PC-9 (cell line): ENCODE measurements at regions not wholly inside any gene's neighbourhood (a gene's known extent, or its start where the extent isn't known, plus 50 kb on each side); places are given as distances from the start of the nearest gene placed in this dataset.

Source experiments
- BruUV-seq: library from RNA; stranded (reverse); fragments of 400-500 nt; replicated peaks from 2 replicates; lab custom pipeline; 2021; lab: Mats Ljungman, UMichigan
- CTCF ChIA-PET: fragments of 300-600 bp; sonication (Branson Sonifier 250); formaldehyde crosslinking; loops from one replicate; lab custom pipeline; 2022; ENCODE audit warnings: antibody characterized with exemption; lab: Charles Lee
- POLR2A ChIA-PET: fragments of 300-600 bp; sonication (Branson Sonifier 250); formaldehyde crosslinking; loops from one replicate; lab custom pipeline; 2022; ENCODE audit warnings: antibody characterized with exemption; ENCODE audit not compliant: unreplicated experiment; lab: Charles Lee
- DNase-seq, 2 experiments: peaks; one replicate each; pipeline versions ENCODE4 v3.0.0 to v3.0.0-alpha.2; 2015 to 2022; ENCODE audit warnings: mixed read lengths in 1 of 2
- H2AFZ ChIP-seq: fragments of 200-600 bp; sonication (generic); 2 replicates; pipeline ENCODE4 v1.8.1; 2017; ENCODE audit warnings: antibody characterized with exemption
- H3F3A ChIP-seq: fragments of 200-600 bp; sonication (generic); 2 replicates; pipeline ENCODE4 v1.8.1; 2017; ENCODE audit warnings: antibody characterized with exemption, mild to moderate bottlenecking, low read depth; ENCODE audit not compliant: insufficient read depth
- H3K27ac ChIP-seq: fragments of 200-600 bp; sonication (generic); 2 replicates; pipeline ENCODE4 v1.6.1; 2016; ENCODE audit warnings: mixed run types
- H3K27me3 ChIP-seq: fragments of 200-600 bp; sonication (generic); 2 replicates; pipeline ENCODE4 v1.6.1; 2016; ENCODE audit warnings: low read depth, mixed run types; ENCODE audit not compliant: insufficient read depth
- H3K36me3 ChIP-seq: fragments of 200-600 bp; sonication (generic); 2 replicates; pipeline ENCODE4 v1.6.1; 2016; ENCODE audit warnings: low read depth, mixed run types
- H3K4me1 ChIP-seq: fragments of 200-600 bp; sonication (generic); replicated peaks from 2 replicates; pipeline ENCODE4 v1.6.1; 2016; ENCODE audit warnings: mixed run types; ENCODE audit not compliant: insufficient read depth
- H3K4me2 ChIP-seq: fragments of 200-600 bp; sonication (generic); 2 replicates; pipeline ENCODE4 v1.6.1; 2017; ENCODE audit warnings: mixed run types
- H3K4me3 ChIP-seq: fragments of 200-600 bp; sonication (generic); 2 replicates; pipeline ENCODE4 v1.6.1; 2016; ENCODE audit warnings: mixed run types
- H3K79me2 ChIP-seq: fragments of 200-600 bp; sonication (generic); 2 replicates; pipeline ENCODE4 v1.6.1; 2017; ENCODE audit warnings: low read depth, mixed run types
- H3K9me2 ChIP-seq: fragments of 200-600 bp; sonication (generic); 2 replicates; pipeline ENCODE4 v1.8.1; 2017; ENCODE audit warnings: mild to moderate bottlenecking; ENCODE audit not compliant: insufficient read depth
- H3K9me3 ChIP-seq: fragments of 200-600 bp; sonication (generic); 2 replicates; pipeline ENCODE4 v1.8.1; 2016; ENCODE audit warnings: low read depth; ENCODE audit not compliant: insufficient read depth
- H4K20me1 ChIP-seq: fragments of 200-600 bp; sonication (generic); 2 replicates; pipeline ENCODE4 v1.8.1; 2017; ENCODE audit not compliant: insufficient read depth
- CTCF ChIP-seq: fragments of 200-600 bp; sonication (generic); conservative IDR thresholded peaks from 2 replicates; pipeline ENCODE4 v1.6.1; 2017; ENCODE audit warnings: mixed run types, antibody characterized with exemption, mild to moderate bottlenecking, moderate library complexity
- EZH2 ChIP-seq: fragments of 200-600 bp; sonication (generic); IDR thresholded peaks from 2 replicates; pipeline ENCODE4 v1.8.0; 2017; ENCODE audit warnings: antibody characterized with exemption, low read depth
- intact Hi-C: fragments of 100-400 bp; cut with micrococcal nuclease; formaldehyde crosslinking; loops from one replicate; pipeline ENCODE4 v1.10.0; 2022; ENCODE audit not compliant: unreplicated experiment

GRCh38 chr3:115524549-115524948, 98.8 kb upstream of the GAP43 start:
- ChIA-PET CTCF (no interaction called here), POLR2A (no interaction called here)
- Histone ChIP-seq H3F3A (no peaks in the 10 kb centered on the region), H3K79me2 (no peaks in the 10 kb centered on the region), H3K27me3 (no peaks in the 10 kb centered on the region), H3K9me2 (no peaks in the 10 kb centered on the region), H3K27ac (no peak overlapping the region), H4K20me1 (no peaks in the 10 kb centered on the region), H3K36me3 (no peaks in the 10 kb centered on the region), H2AFZ (no peak overlapping the region), H3K4me3 (no peak overlapping the region), H3K4me1 (no peaks in the 10 kb centered on the region), H3K9me3 (no peaks in the 10 kb centered on the region), H3K4me2 (no peak overlapping the region)
- BruUV-seq: no TSS peak
- DNase-seq: no peak
- intact Hi-C loops: no loop called here
- TF ChIP-seq CTCF (no peak), EZH2 (no peak)

GRCh38 chr3:115525731-115526130, 97.6 kb upstream of the GAP43 start:
- Histone ChIP-seq H3K27ac (no peak overlapping the region), H3K27me3 (no peaks in the 10 kb centered on the region), H3K4me1 (no peaks in the 10 kb centered on the region), H2AFZ (no peak overlapping the region), H4K20me1 (no peaks in the 10 kb centered on the region), H3K9me3 (no peaks in the 10 kb centered on the region), H3K4me2 (no peak overlapping the region), H3K4me3 (no peak overlapping the region), H3K79me2 (no peaks in the 10 kb centered on the region), H3K9me2 (no peaks in the 10 kb centered on the region), H3K36me3 (no peaks in the 10 kb centered on the region), H3F3A (no peaks in the 10 kb centered on the region)
- no peak for TF ChIP-seq CTCF
- TF ChIP-seq EZH2: no peak
- DNase-seq: no peak
- intact Hi-C loops: no loop called here
- CTCF ChIA-PET: no interaction called here
- no TSS peak for BruUV-seq
- POLR2A ChIA-PET: no interaction called here

GRCh38 chr3:115533218-115533617, 90.1 kb upstream of the GAP43 start:
- no peaks in the 10 kb centered on the region for H3K27me3 ChIP-seq
- H3K4me3 ChIP-seq: no peak overlapping the region
- no peaks in the 10 kb centered on the region for H3K36me3 ChIP-seq
- H3K4me1 ChIP-seq: no peaks in the 10 kb centered on the region
- POLR2A ChIA-PET: no interaction called here
- no peaks in the 10 kb centered on the region for H4K20me1 ChIP-seq
- H2AFZ ChIP-seq: no peak overlapping the region
- no peaks in the 10 kb centered on the region for H3K9me3 ChIP-seq
- no peak for DNase-seq
- H3K27ac ChIP-seq: no peak overlapping the region
- TF ChIP-seq CTCF: no peak
- no peak for TF ChIP-seq EZH2
- H3F3A ChIP-seq: no peaks in the 10 kb centered on the region
- no peaks in the 10 kb centered on the region for H3K9me2 ChIP-seq
- intact Hi-C loops: no loop called here
- CTCF ChIA-PET: no interaction called here
- no peak overlapping the region for H3K4me2 ChIP-seq
- no TSS peak for BruUV-seq
- H3K79me2 ChIP-seq: no peaks in the 10 kb centered on the region
